ENCODE measurements at regions not wholly inside any gene's neighbourhood (a gene's known extent, or its start where the extent isn't known, plus 50 kb on each side); places are given as distances from the start of the nearest gene placed in this dataset.
"Not testable (repeated sequence)": the region's sequence is repeated elsewhere in the genome, so short reads cannot be mapped to it uniquely, and the experiment has no call there.

DNA sequence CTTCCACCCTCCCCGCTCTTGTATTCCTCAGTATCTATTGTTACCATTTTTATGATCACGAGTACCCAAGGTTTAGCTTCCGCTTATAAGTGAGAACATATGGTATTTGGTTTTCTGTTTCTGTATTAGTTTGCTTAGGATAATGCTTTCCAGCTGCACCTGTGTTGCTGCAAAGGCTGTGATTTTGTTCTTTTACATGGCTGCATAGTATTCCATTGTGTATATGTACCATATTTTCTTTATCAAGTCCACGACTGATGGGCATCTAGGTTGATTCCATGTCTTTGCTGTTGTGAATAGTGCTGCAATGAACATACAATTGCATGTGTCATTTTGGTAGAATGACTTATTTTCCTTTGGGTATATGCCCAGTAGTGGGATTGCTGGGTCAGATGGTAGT lies 79.7 kb upstream of the EFCAB3 start:
- Histone ChIP-seq H3K36me3 (no peaks in the 10 kb centered on the region), H3K4me3 (ENCODE audit: low read depth, low read length) (no peak overlapping the region), H3K27me3 (ENCODE audit: insufficient read depth, low read depth, severe bottlenecking) (no peaks in the 10 kb centered on the region), H3K9me3 (ENCODE audit: severe bottlenecking) (peaks cover 3% of the 10 kb centered on the region), H3K27ac (no peak overlapping the region)
- no peak for DNase-seq
- TF ChIP-seq, protein P1, sequence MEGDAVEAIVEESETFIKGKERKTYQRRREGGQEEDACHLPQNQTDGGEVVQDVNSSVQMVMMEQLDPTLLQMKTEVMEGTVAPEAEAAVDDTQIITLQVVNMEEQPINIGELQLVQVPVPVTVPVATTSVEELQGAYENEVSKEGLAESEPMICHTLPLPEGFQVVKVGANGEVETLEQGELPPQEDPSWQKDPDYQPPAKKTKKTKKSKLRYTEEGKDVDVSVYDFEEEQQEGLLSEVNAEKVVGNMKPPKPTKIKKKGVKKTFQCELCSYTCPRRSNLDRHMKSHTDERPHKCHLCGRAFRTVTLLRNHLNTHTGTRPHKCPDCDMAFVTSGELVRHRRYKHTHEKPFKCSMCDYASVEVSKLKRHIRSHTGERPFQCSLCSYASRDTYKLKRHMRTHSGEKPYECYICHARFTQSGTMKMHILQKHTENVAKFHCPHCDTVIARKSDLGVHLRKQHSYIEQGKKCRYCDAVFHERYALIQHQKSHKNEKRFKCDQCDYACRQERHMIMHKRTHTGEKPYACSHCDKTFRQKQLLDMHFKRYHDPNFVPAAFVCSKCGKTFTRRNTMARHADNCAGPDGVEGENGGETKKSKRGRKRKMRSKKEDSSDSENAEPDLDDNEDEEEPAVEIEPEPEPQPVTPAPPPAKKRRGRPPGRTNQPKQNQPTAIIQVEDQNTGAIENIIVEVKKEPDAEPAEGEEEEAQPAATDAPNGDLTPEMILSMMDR (IDR thresholded peaks at IDR 0.05; ENCODE audit: low read depth, low read length), result no peak

DNA sequence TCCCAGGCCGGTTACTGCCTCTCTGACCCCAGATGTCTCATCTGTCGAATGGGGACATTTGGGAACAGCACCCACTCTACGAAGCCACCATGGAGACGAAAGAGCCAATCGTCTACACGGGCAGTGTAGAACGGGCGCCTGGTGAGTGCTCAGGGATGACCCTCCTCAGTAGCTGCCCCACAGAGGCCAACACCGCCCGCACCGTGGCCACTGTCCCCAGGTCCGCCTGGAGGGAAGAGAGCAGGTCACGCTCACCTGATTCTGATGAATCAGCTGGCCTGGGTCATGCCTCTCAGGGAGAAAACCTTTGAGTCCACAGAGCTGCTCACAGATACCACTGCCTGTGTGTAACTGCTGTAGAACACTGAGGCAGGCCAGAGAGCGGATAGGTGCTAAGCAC lies 105.1 kb upstream of the EFCAB3 start:
- not testable (repeated sequence) for H3K27me3 ChIP-seq (ENCODE audit: insufficient read depth, low read depth, severe bottlenecking); H3K27ac ChIP-seq; H3K36me3 ChIP-seq; DNase-seq; H3K4me3 ChIP-seq (ENCODE audit: low read depth, low read length); H3K9me3 ChIP-seq (ENCODE audit: severe bottlenecking)

DNA sequence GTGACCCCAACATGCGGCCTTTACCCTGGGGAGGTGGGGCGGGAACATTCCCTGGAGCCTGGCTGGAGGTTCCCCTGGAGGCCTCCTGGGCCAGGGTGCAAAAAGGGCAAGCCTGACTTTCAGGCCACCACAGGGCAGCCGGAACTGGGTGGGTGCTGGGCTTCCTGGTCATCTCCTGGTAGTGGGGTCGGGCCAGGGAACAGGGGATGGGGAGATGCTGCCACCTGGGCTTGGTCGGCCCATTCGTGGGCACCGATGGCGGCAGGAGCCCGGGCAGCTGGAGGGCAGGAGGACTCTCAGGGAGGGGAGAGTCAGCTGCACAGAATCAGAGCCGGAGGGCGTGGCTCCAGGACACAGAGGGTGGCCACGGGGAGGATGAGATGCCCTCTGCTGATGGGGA lies 112.0 kb upstream of the EFCAB3 start:
- not testable (repeated sequence) for H3K9me3 ChIP-seq (ENCODE audit: severe bottlenecking); H3K4me3 ChIP-seq (ENCODE audit: low read depth, low read length); H3K36me3 ChIP-seq; DNase-seq; H3K27me3 ChIP-seq (ENCODE audit: insufficient read depth, low read depth, severe bottlenecking); H3K27ac ChIP-seq

DNA sequence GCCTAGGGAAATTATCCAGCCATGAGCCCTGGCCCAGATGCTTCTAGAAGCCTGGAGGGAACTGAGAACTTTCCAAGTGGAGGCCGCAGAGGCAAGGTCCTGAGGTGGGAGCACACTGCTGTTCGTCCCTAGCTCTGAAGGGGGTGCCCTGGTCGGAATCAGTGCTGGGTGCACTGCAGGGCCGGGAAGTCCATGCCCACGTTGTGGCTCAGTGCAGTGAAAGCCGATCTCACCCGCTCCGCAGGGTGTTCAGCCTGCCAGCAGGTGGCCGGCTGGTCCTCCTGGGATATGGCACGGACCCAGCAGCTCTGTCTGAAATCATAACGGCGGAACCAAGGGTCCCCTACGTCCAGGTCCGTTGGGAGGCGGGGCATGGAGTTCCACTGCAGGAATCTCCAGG lies 115.4 kb upstream of the EFCAB3 start:
- not testable (repeated sequence) for H3K27me3 ChIP-seq (ENCODE audit: insufficient read depth, low read depth, severe bottlenecking); H3K4me3 ChIP-seq (ENCODE audit: low read depth, low read length); H3K9me3 ChIP-seq (ENCODE audit: severe bottlenecking); H3K36me3 ChIP-seq; H3K27ac ChIP-seq; DNase-seq

DNA sequence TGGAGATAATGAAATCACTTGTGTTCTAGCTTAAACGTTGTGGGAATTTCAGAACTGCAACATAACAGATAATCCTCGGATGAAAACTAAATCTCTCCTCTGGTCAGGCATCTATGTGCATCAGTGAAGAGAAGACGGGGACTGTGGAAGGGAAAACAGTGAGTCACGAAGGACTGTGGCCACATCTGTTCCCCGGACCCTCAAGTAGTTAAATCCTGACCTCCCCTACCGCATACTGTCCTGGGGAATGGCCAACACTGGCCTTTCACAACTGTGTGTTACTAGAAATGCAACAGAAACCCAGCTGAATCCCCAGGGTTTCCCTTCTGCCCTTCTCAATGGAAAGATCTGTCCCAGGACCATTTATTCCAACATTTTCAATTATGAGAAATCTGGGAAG lies 124.6 kb upstream of the EFCAB3 start:
- not testable (repeated sequence) for DNase-seq; H3K9me3 ChIP-seq (ENCODE audit: severe bottlenecking); H3K4me3 ChIP-seq (ENCODE audit: low read depth, low read length); H3K27me3 ChIP-seq (ENCODE audit: insufficient read depth, low read depth, severe bottlenecking); H3K27ac ChIP-seq; H3K36me3 ChIP-seq

DNA sequence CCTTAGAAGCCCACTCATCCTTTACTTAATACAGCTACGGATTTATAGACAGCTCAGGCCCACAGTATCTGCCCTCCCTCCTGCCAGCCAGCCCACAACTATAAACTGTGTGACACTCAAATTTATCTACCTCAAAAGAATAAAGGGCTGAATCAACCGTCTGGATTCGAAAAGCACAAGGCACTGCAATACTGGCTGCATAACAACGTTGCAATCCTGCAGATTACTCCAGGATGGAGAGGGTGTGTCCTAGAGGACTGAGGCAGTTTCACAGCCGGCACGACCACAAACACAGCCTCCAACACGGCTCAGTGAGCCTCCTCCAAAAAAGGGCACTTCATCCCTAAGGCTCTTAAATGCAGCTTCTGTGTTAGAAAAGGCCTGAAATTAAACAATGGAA lies 138.3 kb upstream of the EFCAB3 start:
- not testable (repeated sequence) for H3K27ac ChIP-seq; H3K27me3 ChIP-seq (ENCODE audit: insufficient read depth, low read depth, severe bottlenecking); H3K4me3 ChIP-seq (ENCODE audit: low read depth, low read length); H3K36me3 ChIP-seq; H3K9me3 ChIP-seq (ENCODE audit: severe bottlenecking); DNase-seq

DNA sequence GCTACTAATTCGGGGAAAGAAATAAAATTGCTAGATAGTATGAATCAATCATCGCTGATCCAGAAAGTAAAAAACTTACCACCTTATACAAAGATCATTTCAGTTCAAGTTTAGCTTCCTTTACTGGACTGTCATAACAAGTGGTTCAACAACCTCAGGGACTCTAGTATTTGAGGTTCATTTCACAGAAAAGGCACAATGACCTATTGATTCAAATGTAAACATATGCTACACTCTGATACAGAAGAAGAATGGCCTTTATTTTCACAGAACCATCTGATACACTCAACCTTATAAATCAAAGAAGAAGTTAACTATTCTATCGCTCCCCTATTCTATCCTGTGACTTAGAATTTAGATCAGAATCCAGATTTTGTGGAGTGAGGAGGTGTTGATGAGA lies 140.8 kb upstream of the EFCAB3 start:
- not testable (repeated sequence) for H3K27me3 ChIP-seq (ENCODE audit: insufficient read depth, low read depth, severe bottlenecking); DNase-seq; H3K36me3 ChIP-seq; H3K4me3 ChIP-seq (ENCODE audit: low read depth, low read length); H3K9me3 ChIP-seq (ENCODE audit: severe bottlenecking); H3K27ac ChIP-seq

DNA sequence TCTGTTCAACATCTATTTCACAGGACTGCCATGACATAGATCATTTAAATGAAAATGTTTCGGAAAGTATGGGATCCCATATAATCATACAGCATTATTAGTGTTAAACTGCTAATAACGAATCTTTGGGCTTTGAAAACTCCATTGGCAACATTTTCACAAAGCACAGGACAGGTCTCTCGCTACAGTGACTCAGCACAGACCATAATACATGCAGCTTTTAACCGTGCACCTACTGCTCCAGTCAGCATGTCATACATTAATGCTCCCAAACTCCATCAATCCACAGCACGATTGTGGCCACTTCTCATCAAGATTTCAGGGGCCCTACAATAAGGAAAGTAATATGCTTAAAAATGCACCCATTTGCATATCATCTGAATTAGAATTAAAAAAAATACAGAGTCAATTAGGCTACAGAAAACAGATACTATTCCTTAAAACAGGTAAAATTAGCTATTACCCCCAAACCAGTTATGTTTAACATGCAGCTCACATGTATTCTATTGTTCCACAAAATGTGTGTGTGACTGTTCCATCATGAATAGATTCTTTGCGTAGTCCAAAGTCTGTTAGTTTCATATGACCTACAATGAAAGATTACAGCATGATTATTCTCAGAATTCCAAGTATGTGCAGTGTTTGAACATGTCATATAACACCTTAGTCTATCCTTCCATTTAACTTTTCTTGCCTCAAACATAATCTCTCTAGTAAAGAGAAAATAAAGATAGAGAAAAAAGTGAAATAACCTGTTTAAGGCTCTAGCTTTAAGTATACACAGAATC lies 141.6 kb upstream of the EFCAB3 start:
- H3K36me3 ChIP-seq; H3K4me3 ChIP-seq (ENCODE audit: low read depth, low read length); H3K27me3 ChIP-seq (ENCODE audit: insufficient read depth, low read depth, severe bottlenecking); H3K9me3 ChIP-seq (ENCODE audit: severe bottlenecking); DNase-seq; H3K27ac ChIP-seq: not testable (repeated sequence)

DNA sequence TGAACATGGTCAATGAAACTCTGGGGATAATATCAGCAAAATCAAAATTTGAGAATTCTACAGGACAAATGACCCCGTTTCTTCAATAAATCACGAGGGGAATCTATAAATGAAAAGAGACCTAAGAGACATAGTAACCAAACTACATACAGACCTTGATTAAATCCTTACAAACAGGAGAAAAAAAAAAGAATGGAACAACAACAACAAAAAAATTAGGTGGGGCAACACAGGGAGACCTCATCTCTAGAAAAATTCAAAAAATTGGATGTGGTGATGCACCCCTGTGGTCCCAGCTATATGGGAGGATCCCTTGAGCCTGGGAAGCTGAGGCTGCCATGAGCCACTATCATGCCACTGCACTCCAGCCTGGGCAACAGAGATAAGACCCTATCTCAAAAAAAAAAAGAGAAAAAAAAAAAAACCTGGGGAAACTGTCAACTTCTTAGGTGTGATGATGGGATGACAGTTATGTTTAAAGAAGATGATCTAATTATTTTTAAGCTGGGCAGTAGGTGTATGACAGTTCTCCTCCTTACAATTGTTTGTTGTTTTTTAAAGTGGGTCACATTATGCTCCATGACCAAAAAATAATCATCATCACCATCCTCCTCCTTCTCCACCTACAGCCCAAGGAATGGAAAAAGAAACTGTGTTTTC lies 146.4 kb upstream of the EFCAB3 start:
- not testable (repeated sequence) for H3K27ac ChIP-seq; DNase-seq; H3K27me3 ChIP-seq (ENCODE audit: insufficient read depth, low read depth, severe bottlenecking); H3K36me3 ChIP-seq; H3K9me3 ChIP-seq (ENCODE audit: severe bottlenecking); H3K4me3 ChIP-seq (ENCODE audit: low read depth, low read length)

DNA sequence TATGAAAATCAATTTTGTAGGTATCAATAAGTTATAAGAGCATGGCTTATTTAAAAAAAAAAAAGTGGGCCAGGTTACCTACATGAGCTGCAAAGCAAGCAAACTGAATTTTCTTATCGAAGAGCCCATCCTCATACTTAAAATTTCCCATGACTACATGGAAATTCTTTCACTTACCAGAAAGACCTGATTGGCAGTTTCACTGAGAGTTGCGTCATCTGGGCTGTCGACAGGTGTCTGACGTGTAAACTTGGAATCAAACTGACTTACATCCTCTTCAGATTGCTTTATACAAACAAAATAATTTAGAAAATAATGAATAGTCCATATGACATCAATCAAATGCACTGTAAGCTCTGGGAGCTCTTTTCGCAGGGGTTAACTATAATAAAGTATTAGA lies 149.1 kb upstream of the EFCAB3 start:
- DNase-seq; H3K9me3 ChIP-seq (ENCODE audit: severe bottlenecking); H3K27me3 ChIP-seq (ENCODE audit: insufficient read depth, low read depth, severe bottlenecking); H3K36me3 ChIP-seq; H3K4me3 ChIP-seq (ENCODE audit: low read depth, low read length); H3K27ac ChIP-seq: not testable (repeated sequence)

DNA sequence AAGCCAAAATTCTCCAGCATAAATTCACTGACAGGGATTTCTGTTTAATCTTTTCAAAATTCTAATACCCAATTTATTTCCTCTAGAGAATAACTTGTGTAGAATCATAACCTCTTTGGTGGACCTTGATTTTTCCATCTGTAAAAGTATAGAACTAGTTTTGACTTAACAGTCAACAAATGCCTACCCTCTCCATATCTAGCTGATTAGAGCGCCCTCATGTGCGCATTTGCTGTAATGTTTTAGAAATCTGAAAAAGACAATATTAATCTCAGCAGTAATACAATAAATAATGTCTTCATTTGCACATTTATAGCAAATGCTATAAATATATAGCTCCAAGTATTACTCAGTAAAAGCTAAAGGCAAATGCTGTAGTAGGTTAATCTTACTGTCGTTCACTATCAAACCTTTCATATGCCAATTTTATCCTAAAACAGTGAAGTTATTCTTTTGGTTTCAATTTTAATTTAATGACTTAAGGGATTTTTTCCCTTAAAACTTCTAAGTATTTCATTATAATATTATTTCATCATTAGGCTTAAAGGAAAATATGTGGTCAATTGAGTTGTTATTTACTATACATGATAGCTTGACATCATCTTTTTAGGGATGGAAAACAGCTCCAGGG lies 153.6 kb upstream of the EFCAB3 start:
- not testable (repeated sequence) for H3K4me3 ChIP-seq (ENCODE audit: low read depth, low read length); H3K27ac ChIP-seq; H3K36me3 ChIP-seq; H3K9me3 ChIP-seq (ENCODE audit: severe bottlenecking); H3K27me3 ChIP-seq (ENCODE audit: insufficient read depth, low read depth, severe bottlenecking)
- peak; percentile 24 for DNase-seq

DNA sequence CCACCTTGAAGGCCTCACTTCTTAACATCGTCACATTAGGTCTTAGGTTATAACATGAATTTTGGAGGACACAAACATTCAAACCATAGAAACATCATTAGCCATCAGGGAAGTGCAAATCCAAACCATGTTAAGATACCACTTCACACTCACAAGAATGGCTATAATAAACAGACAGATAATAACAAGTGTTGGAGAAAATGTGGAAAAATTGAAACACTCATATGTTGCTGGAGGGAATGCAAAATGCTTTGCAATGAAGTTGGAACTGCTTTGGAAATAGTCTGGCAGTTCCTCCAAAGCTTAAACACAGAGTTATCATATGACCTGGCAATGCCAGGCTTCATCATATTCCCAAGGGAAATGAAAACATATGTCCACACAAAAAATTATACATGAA lies 156.8 kb upstream of the EFCAB3 start:
- H3K9me3 ChIP-seq (ENCODE audit: severe bottlenecking); H3K36me3 ChIP-seq; H3K27ac ChIP-seq; DNase-seq; H3K27me3 ChIP-seq (ENCODE audit: insufficient read depth, low read depth, severe bottlenecking); H3K4me3 ChIP-seq (ENCODE audit: low read depth, low read length): not testable (repeated sequence)

Measured in WERI-Rb-1 (cell line).